H9 (cell line): ENCODE measurements at regions not wholly inside any gene's neighbourhood (a gene's known extent, or its start where the extent isn't known, plus 50 kb on each side); places are given as distances from the start of the nearest gene placed in this dataset.
A peak's percentile ranks its signal among the peaks of the same experiment; 100 is the strongest.

Source experiments
- DNase-seq: peaks from one replicate; pipeline ENCODE4 v3.0.0-alpha.2; 2017
- H2AFZ ChIP-seq: one replicate; pipeline ENCODE4 v1.6.1; 2013; ENCODE audit warnings: mild to moderate bottlenecking, low read length, control low read depth, moderate library complexity
- H2AK5ac ChIP-seq: 2 replicates; pipeline ENCODE4 v1.6.1; 2013; ENCODE audit warnings: low read length, control low read depth, mixed read lengths; ENCODE audit not compliant: insufficient read length
- H2BK120ac ChIP-seq: one replicate; pipeline ENCODE4 v1.6.1; 2013; ENCODE audit warnings: low read depth, mild to moderate bottlenecking, low read length, control low read depth, inconsistent platforms; ENCODE audit not compliant: poor library complexity, severe bottlenecking
- H2BK12ac ChIP-seq: 2 replicates; pipeline ENCODE4 v1.6.1; 2013; ENCODE audit warnings: low read length, control low read depth, mixed read lengths, low read depth; ENCODE audit not compliant: insufficient read length
- H2BK15ac ChIP-seq: 2 replicates; pipeline ENCODE4 v1.6.1; 2013; ENCODE audit warnings: low read depth, low read length, control low read depth
- H2BK20ac ChIP-seq: one replicate; pipeline ENCODE4 v1.6.1; 2013; ENCODE audit warnings: low read depth, mild to moderate bottlenecking, low read length, control low read depth, inconsistent platforms; ENCODE audit not compliant: poor library complexity, severe bottlenecking
- H2BK5ac ChIP-seq: 2 replicates; pipeline ENCODE4 v1.6.1; 2013; ENCODE audit warnings: low read length, control low read depth, mixed read lengths; ENCODE audit not compliant: insufficient read length
- H3K14ac ChIP-seq: 2 replicates; pipeline ENCODE4 v1.6.1; 2013; ENCODE audit warnings: low read length, control low read depth; ENCODE audit not compliant: insufficient read depth
- H3K18ac ChIP-seq: 2 replicates; pipeline ENCODE4 v1.6.1; 2013; ENCODE audit warnings: low read depth, mild to moderate bottlenecking, mixed read lengths, low read length, control low read depth; ENCODE audit not compliant: insufficient read length
- H3K23ac ChIP-seq: 2 replicates; pipeline ENCODE4 v1.6.1; 2013; ENCODE audit warnings: low read length, control low read depth, mixed read lengths, low read depth; ENCODE audit not compliant: insufficient read length
- H3K23me2 ChIP-seq: 2 replicates; pipeline ENCODE4 v1.6.1; 2013; ENCODE audit warnings: low read depth, mild to moderate bottlenecking, mixed read lengths, low read length, control low read depth; ENCODE audit not compliant: insufficient read length, poor library complexity, severe bottlenecking
- H3K27ac ChIP-seq: 2 replicates; pipeline ENCODE4 v1.5.1; 2013; ENCODE audit warnings: low read length, control low read depth, mixed read lengths, low read depth; ENCODE audit not compliant: insufficient read length
- H3K27me3 ChIP-seq: 2 replicates; pipeline ENCODE4 v1.6.1; 2013; ENCODE audit warnings: low read length, control low read depth, inconsistent platforms; ENCODE audit not compliant: insufficient read depth
- H3K4ac ChIP-seq: 2 replicates; pipeline ENCODE4 v1.6.1; 2013; ENCODE audit warnings: low read depth, mild to moderate bottlenecking, control low read depth, inconsistent platforms, low read length, moderate library complexity
- H3K4me1 ChIP-seq: 2 replicates; pipeline ENCODE4 v1.6.1; 2013; ENCODE audit warnings: low read length, control low read depth, inconsistent platforms; ENCODE audit not compliant: insufficient read depth
- H3K4me2 ChIP-seq: 2 replicates; pipeline ENCODE4 v1.6.1; 2013; ENCODE audit warnings: low read length, control low read depth, mixed read lengths; ENCODE audit not compliant: insufficient read length, insufficient read depth
- H3K56ac ChIP-seq: 2 replicates; pipeline ENCODE4 v1.6.1; 2013; ENCODE audit warnings: low read depth, mild to moderate bottlenecking, mixed read lengths, low read length, control low read depth; ENCODE audit not compliant: insufficient read length
- H3K79me1 ChIP-seq: 2 replicates; pipeline ENCODE4 v1.6.1; 2013; ENCODE audit warnings: low read depth, mild to moderate bottlenecking, moderate library complexity, low read length, control low read depth, inconsistent platforms; ENCODE audit not compliant: insufficient read depth, poor library complexity, severe bottlenecking
- H3K79me2 ChIP-seq: 2 replicates; pipeline ENCODE4 v1.6.1; 2013; ENCODE audit warnings: low read length, control low read depth, inconsistent platforms; ENCODE audit not compliant: insufficient read depth
- H3K9ac ChIP-seq: 2 replicates; pipeline ENCODE4 v1.6.1; 2013; ENCODE audit warnings: low read length, control low read depth, mixed read lengths; ENCODE audit not compliant: insufficient read length; ENCODE audit errors: extremely low read depth
- H3K9me3 ChIP-seq: one replicate; pipeline ENCODE4 v1.6.1; 2013; ENCODE audit warnings: low read depth, low read length, inconsistent platforms; ENCODE audit not compliant: control insufficient read depth
- H3T11ph ChIP-seq: one replicate; pipeline ENCODE4 v1.6.1; 2013; ENCODE audit warnings: mild to moderate bottlenecking, low read length, control low read depth, inconsistent platforms
- H4K20me1 ChIP-seq: one replicate; pipeline ENCODE4 v1.6.1; 2013; ENCODE audit not compliant: control insufficient read depth, insufficient read length, insufficient read depth
- H4K5ac ChIP-seq: 2 replicates; pipeline ENCODE4 v1.6.1; 2013; ENCODE audit warnings: low read depth, mild to moderate bottlenecking, mixed read lengths, low read length, control low read depth; ENCODE audit not compliant: insufficient read length
- H4K8ac ChIP-seq: replicated peaks from 2 replicates; pipeline ENCODE4 v1.6.1; 2013; ENCODE audit warnings: low read length, control low read depth, mixed read lengths, low read depth; ENCODE audit not compliant: insufficient read length
- H4K91ac ChIP-seq: 2 replicates; pipeline ENCODE4 v1.6.1; 2013; ENCODE audit warnings: low read depth, mild to moderate bottlenecking, moderate library complexity, mixed read lengths, low read length, control low read depth; ENCODE audit not compliant: insufficient read length
- H3K27ac Mint-ChIP-seq, 3 experiments: 2 replicates in 2 of 3; 3 replicates in 1 of 3; pipeline ENCODE4 v1.8.0; 2020 to 2021; ENCODE audit warnings: mixed read lengths in 3 of 3, mild to moderate bottlenecking in 1 of 3, moderate library complexity in 1 of 3
- H3K27me3 Mint-ChIP-seq: 2 replicates; pipeline ENCODE4 v1.8.0; 2021; ENCODE audit warnings: low read depth, mild to moderate bottlenecking, moderate library complexity, mixed read lengths
- H3K36me3 Mint-ChIP-seq, 3 experiments: 2 replicates in 2 of 3; 3 replicates in 1 of 3; pipeline ENCODE4 v1.8.0; 2020 to 2021; ENCODE audit warnings: low read depth in 3 of 3, mixed read lengths in 3 of 3; ENCODE audit not compliant: insufficient read depth in 1 of 3
- H3K4me1 Mint-ChIP-seq, 2 experiments: 2 replicates each; pipeline ENCODE4 v1.8.0; 2020; ENCODE audit warnings: mixed read lengths in 2 of 2
- H3K4me3 Mint-ChIP-seq, 2 experiments: 2 replicates in 1 of 2; 3 replicates in 1 of 2; pipeline ENCODE4 v1.8.0; 2020 to 2021; ENCODE audit warnings: mild to moderate bottlenecking in 2 of 2, mixed read lengths in 2 of 2, moderate library complexity in 1 of 2
- H3K9me3 Mint-ChIP-seq, 2 experiments: 2 replicates in 1 of 2; 3 replicates in 1 of 2; pipeline ENCODE4 v1.8.0; 2020; ENCODE audit warnings: mild to moderate bottlenecking in 2 of 2, mixed read lengths in 2 of 2, moderate library complexity in 1 of 2
- WGBS: extraction: QIAGEN DNeasy Blood & Tissue Kit; methylation state at CpG from one replicate; pipeline ENCODE4 v1.1.7; 2013; ENCODE audit warnings: missing lambda C conversion rate, low lambda C conversion rate, mixed read lengths; ENCODE audit not compliant: insufficient read length; ENCODE audit errors: extremely low coverage; 5-methylcytosine and 5-hydroxymethylcytosine counted together
- TF ChIP-seq, protein P1 (sequence below): fragments of 200-600 bp; sonication (generic); conservative IDR thresholded peaks from 3 replicates; pipeline ENCODE4 v1.8.0; 2021; ENCODE audit warnings: antibody characterized with exemption, mild to moderate bottlenecking

GRCh38 chrX:116239944-116240840 lies 69.6 kb downstream of the AGTR2 start:
- no peak overlapping the region for H3K18ac ChIP-seq
- H4K5ac ChIP-seq: no peak overlapping the region
- H3K23ac ChIP-seq: no peak overlapping the region
- H3K56ac ChIP-seq: no peak overlapping the region
- no peak overlapping the region for H2AFZ ChIP-seq
- Mint-ChIP-seq H3K27ac (peak overlapping the region in 1 of 3 experiments; percentile 42; a peak in 1 of 7 replicates), H3K36me3 (peaks cover 13 to 17% (median 14%) of the 10 kb centered on the region in 3 experiments; a peak in 6 of 7 replicates), H3K4me3 (no peak overlapping the region), H3K9me3 (peaks cover 16 to 18% of the 10 kb centered on the region in 2 experiments), H3K27me3 (peaks cover 7% of the 10 kb centered on the region), H3K4me1 (peaks cover 12 to 13% of the 10 kb centered on the region in 2 experiments)
- no CpG with 5 or more reads among the region's 8 CpGs for WGBS
- H3K14ac ChIP-seq: no peak overlapping the region
- H3K79me1 ChIP-seq: no peaks in the 10 kb centered on the region
- no peak for DNase-seq
- H2BK15ac ChIP-seq: no peak overlapping the region
- no peak overlapping the region for H2AK5ac ChIP-seq
- TF ChIP-seq, protein P1, sequence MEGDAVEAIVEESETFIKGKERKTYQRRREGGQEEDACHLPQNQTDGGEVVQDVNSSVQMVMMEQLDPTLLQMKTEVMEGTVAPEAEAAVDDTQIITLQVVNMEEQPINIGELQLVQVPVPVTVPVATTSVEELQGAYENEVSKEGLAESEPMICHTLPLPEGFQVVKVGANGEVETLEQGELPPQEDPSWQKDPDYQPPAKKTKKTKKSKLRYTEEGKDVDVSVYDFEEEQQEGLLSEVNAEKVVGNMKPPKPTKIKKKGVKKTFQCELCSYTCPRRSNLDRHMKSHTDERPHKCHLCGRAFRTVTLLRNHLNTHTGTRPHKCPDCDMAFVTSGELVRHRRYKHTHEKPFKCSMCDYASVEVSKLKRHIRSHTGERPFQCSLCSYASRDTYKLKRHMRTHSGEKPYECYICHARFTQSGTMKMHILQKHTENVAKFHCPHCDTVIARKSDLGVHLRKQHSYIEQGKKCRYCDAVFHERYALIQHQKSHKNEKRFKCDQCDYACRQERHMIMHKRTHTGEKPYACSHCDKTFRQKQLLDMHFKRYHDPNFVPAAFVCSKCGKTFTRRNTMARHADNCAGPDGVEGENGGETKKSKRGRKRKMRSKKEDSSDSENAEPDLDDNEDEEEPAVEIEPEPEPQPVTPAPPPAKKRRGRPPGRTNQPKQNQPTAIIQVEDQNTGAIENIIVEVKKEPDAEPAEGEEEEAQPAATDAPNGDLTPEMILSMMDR: no peak
- H2BK5ac ChIP-seq: no peak overlapping the region
- H4K91ac ChIP-seq: no peak overlapping the region
- H3K79me2 ChIP-seq: no peaks in the 10 kb centered on the region
- no peak overlapping the region for H2BK20ac ChIP-seq
- H3K23me2 ChIP-seq: no peaks in the 10 kb centered on the region
- H3K27me3 ChIP-seq: no peaks in the 10 kb centered on the region
- no peak overlapping the region for H2BK12ac ChIP-seq
- no peak overlapping the region for H3K27ac ChIP-seq
- H3K9me3 ChIP-seq: no peaks in the 10 kb centered on the region
- H2BK120ac ChIP-seq: no peak overlapping the region
- no peak overlapping the region for H3K4me2 ChIP-seq
- H3T11ph ChIP-seq: no peak overlapping the region
- H4K8ac ChIP-seq: no peak overlapping the region
- no peak overlapping the region for H3K9ac ChIP-seq
- H3K4me1 ChIP-seq: no peaks in the 10 kb centered on the region
- no peaks in the 10 kb centered on the region for H4K20me1 ChIP-seq
- H3K4ac ChIP-seq: no peak overlapping the region
